ENCODE measurements at regions not wholly inside any gene's neighbourhood (a gene's known extent, or its start where the extent isn't known, plus 50 kb on each side); places are given as distances from the start of the nearest gene placed in this dataset.

GRCh38 chr3:144915202-144915601 is 943.6 kb downstream of the DIPK2A start:
- Histone ChIP-seq H2BK15ac (ENCODE audit: low read depth, poor library complexity, severe bottlenecking) (no peak overlapping the region), H3K18ac (ENCODE audit: low read depth in 1 of 2, low read length in 2 of 2) (no peak overlapping the region), H2BK120ac (ENCODE audit: low read depth, low read length) (no peak overlapping the region), H3K4me3 (ENCODE audit: insufficient read depth in 1 of 2, low read depth in 1 of 2, low read length in 2 of 2) (no peak overlapping the region), H3K27me3 (ENCODE audit: control insufficient read depth in 1 of 2, insufficient read depth in 1 of 2, low read length in 2 of 2) (no peaks in the 10 kb centered on the region), H3K4me1 (ENCODE audit: control insufficient read depth, insufficient read depth, low read depth, low read length) (no peaks in the 10 kb centered on the region), H3K9me3 (ENCODE audit: control insufficient read depth, low read length) (no peaks in the 10 kb centered on the region), H2AFZ (ENCODE audit: low read depth, low read length) (no peak overlapping the region), H3K27ac (ENCODE audit: low read length, poor library complexity, severe bottlenecking) (no peak overlapping the region), H3K4me2 (ENCODE audit: low read length, poor library complexity, severe bottlenecking) (no peak overlapping the region), H4K91ac (ENCODE audit: low read length) (no peak overlapping the region), H3K4ac (ENCODE audit: low read depth in 1 of 2, low read length in 2 of 2) (no peak overlapping the region), H3K36me3 (ENCODE audit: control insufficient read depth in 1 of 2, insufficient read depth in 2 of 2, low read depth in 1 of 2, low read length in 2 of 2) (no peaks in the 10 kb centered on the region), H3K79me1 (replicated peaks; ENCODE audit: low read length, poor library complexity, severe bottlenecking) (no peaks in the 10 kb centered on the region), H2BK12ac (ENCODE audit: low read length in 2 of 2) (no peak overlapping the region), H4K8ac (ENCODE audit: low read length) (no peak overlapping the region), H2AK5ac (ENCODE audit: low read length, severe bottlenecking) (no peak overlapping the region), H2BK5ac (ENCODE audit: low read depth, low read length, poor library complexity, severe bottlenecking) (no peak overlapping the region), H3K23ac (ENCODE audit: low read length in 2 of 2) (no peak overlapping the region), H3K14ac (ENCODE audit: low read length in 2 of 2) (no peak overlapping the region), H3K9ac (ENCODE audit: low read length) (no peak overlapping the region)
- DNase-seq = no peak
- WGBS = 88% methylated on average over 5 of the region's 5 CpGs

DNA sequence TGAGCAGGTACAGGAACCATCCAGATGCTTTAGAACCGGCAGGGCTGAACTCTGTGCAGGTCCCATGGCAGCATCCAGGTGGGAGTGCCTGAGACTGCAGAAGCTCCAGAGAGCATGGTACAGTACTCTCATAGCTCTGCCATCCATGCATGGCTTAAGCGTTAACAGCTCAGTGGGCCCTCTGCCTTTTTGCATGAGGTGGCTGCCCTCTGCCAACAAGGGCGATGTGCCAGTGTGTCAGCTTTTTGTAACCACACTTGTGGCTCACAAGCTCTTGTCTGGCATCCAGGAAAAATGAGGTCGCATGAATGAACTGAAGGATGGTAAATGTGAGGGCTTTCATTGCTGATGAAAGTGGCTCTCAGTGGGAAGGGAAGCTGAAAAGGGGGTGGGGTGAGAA is 950.1 kb downstream of the DIPK2A start:
- Histone ChIP-seq H4K91ac (ENCODE audit: low read length) (no peak overlapping the region), H3K4me1 (ENCODE audit: control insufficient read depth, insufficient read depth, low read depth, low read length) (peaks cover 5% of the 10 kb centered on the region), H2AK5ac (ENCODE audit: low read length, severe bottlenecking) (no peak overlapping the region), H2BK120ac (ENCODE audit: low read depth, low read length) (no peak overlapping the region), H3K27me3 (ENCODE audit: control insufficient read depth in 1 of 2, insufficient read depth in 1 of 2, low read length in 2 of 2) (no peaks in the 10 kb centered on the region), H3K4me3 (ENCODE audit: insufficient read depth in 1 of 2, low read depth in 1 of 2, low read length in 2 of 2) (no peak overlapping the region), H3K9ac (ENCODE audit: low read length) (no peak overlapping the region), H3K27ac (ENCODE audit: low read length, poor library complexity, severe bottlenecking) (no peak overlapping the region), H3K18ac (ENCODE audit: low read depth in 1 of 2, low read length in 2 of 2) (no peak overlapping the region), H2BK12ac (ENCODE audit: low read length in 2 of 2) (no peak overlapping the region), H4K8ac (ENCODE audit: low read length) (no peak overlapping the region), H3K4me2 (ENCODE audit: low read length, poor library complexity, severe bottlenecking) (no peak overlapping the region), H3K79me1 (replicated peaks; ENCODE audit: low read length, poor library complexity, severe bottlenecking) (no peaks in the 10 kb centered on the region), H3K36me3 (ENCODE audit: control insufficient read depth in 1 of 2, insufficient read depth in 2 of 2, low read depth in 1 of 2, low read length in 2 of 2) (no peaks in the 10 kb centered on the region), H3K23ac (ENCODE audit: low read length in 2 of 2) (no peak overlapping the region), H3K9me3 (ENCODE audit: control insufficient read depth, low read length) (peaks cover 4% of the 10 kb centered on the region), H2AFZ (ENCODE audit: low read depth, low read length) (no peak overlapping the region), H2BK15ac (ENCODE audit: low read depth, poor library complexity, severe bottlenecking) (no peak overlapping the region), H3K4ac (ENCODE audit: low read depth in 1 of 2, low read length in 2 of 2) (peak overlapping the region in 1 of 2 experiments; percentile 18), H2BK5ac (ENCODE audit: low read depth, low read length, poor library complexity, severe bottlenecking) (no peak overlapping the region), H3K14ac (ENCODE audit: low read length in 2 of 2) (no peak overlapping the region)
- over 99% methylated on average over 4 of the region's 4 CpGs for WGBS
- no peak for DNase-seq

- no peak overlapping the region for H2BK5ac ChIP-seq (ENCODE audit: low read depth, low read length, poor library complexity, severe bottlenecking)
- no peak overlapping the region for H2BK12ac ChIP-seq (ENCODE audit: low read length in 2 of 2)
- no peak overlapping the region for H4K91ac ChIP-seq (ENCODE audit: low read length)
- H3K14ac ChIP-seq (ENCODE audit: low read length in 2 of 2) = no peak overlapping the region
- no peak overlapping the region for H2BK15ac ChIP-seq (ENCODE audit: low read depth, poor library complexity, severe bottlenecking)
- H2BK120ac ChIP-seq (ENCODE audit: low read depth, low read length) = no peak overlapping the region
- no peak overlapping the region for H3K18ac ChIP-seq (ENCODE audit: low read depth in 1 of 2, low read length in 2 of 2)
- H3K4ac ChIP-seq (ENCODE audit: low read depth in 1 of 2, low read length in 2 of 2) = no peak overlapping the region
- no peak overlapping the region for H3K9ac ChIP-seq (ENCODE audit: low read length)
- no peak overlapping the region for H3K4me2 ChIP-seq (ENCODE audit: low read length, poor library complexity, severe bottlenecking)
- H3K36me3 ChIP-seq (ENCODE audit: control insufficient read depth in 1 of 2, insufficient read depth in 2 of 2, low read depth in 1 of 2, low read length in 2 of 2) = no peaks in the 10 kb centered on the region
- no peaks in the 10 kb centered on the region for H3K79me1 ChIP-seq (replicated peaks; ENCODE audit: low read length, poor library complexity, severe bottlenecking)
- no peak overlapping the region for H4K8ac ChIP-seq (ENCODE audit: low read length)
- peaks cover 4% of the 10 kb centered on the region for H3K9me3 ChIP-seq (ENCODE audit: control insufficient read depth, low read length)
- DNase-seq = no peak
- no peak overlapping the region for H2AFZ ChIP-seq (ENCODE audit: low read depth, low read length)
- no peak overlapping the region for H2AK5ac ChIP-seq (ENCODE audit: low read length, severe bottlenecking)
- H3K27ac ChIP-seq (ENCODE audit: low read length, poor library complexity, severe bottlenecking) = no peak overlapping the region
- 73% methylated on average over 3 of the region's 3 CpGs for WGBS
- H3K23ac ChIP-seq (ENCODE audit: low read length in 2 of 2) = no peak overlapping the region
- no peak overlapping the region for H3K4me3 ChIP-seq (ENCODE audit: insufficient read depth in 1 of 2, low read depth in 1 of 2, low read length in 2 of 2)
- no peaks in the 10 kb centered on the region for H3K27me3 ChIP-seq (ENCODE audit: control insufficient read depth in 1 of 2, insufficient read depth in 1 of 2, low read length in 2 of 2)
- peaks cover 5% of the 10 kb centered on the region for H3K4me1 ChIP-seq (ENCODE audit: control insufficient read depth, insufficient read depth, low read depth, low read length)
Measured at GRCh38 chr3:144923046-144923775, 951.6 kb downstream of the DIPK2A start.

DNA sequence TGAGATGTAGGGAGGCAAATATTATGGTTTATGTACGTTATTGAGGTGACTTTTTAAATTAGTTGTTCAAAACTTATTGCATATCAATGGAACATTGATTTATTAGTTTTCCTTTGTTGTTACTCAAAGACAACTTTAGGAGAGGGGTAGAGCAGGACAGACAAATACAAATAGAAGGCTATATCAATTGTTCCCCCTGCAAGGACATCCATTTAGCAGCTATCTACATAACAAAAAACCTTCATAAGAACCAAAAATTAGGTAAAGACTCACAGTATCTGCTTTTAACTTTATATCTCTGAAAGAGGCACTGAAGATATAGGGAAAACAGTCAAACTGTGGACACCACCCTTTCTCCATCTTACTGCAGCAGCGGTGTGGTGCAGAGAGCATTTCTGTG is 958.8 kb downstream of the DIPK2A start:
- Histone ChIP-seq H2BK5ac (ENCODE audit: low read depth, low read length, poor library complexity, severe bottlenecking) (no peak overlapping the region), H3K4me2 (ENCODE audit: low read length, poor library complexity, severe bottlenecking) (no peak overlapping the region), H3K27ac (ENCODE audit: low read length, poor library complexity, severe bottlenecking) (no peak overlapping the region), H3K9ac (ENCODE audit: low read length) (no peak overlapping the region), H3K4me1 (ENCODE audit: control insufficient read depth, insufficient read depth, low read depth, low read length) (no peaks in the 10 kb centered on the region), H3K14ac (ENCODE audit: low read length in 2 of 2) (no peak overlapping the region), H3K23ac (ENCODE audit: low read length in 2 of 2) (no peak overlapping the region), H2AFZ (ENCODE audit: low read depth, low read length) (no peak overlapping the region), H2BK15ac (ENCODE audit: low read depth, poor library complexity, severe bottlenecking) (no peak overlapping the region), H2AK5ac (ENCODE audit: low read length, severe bottlenecking) (no peak overlapping the region), H3K27me3 (ENCODE audit: control insufficient read depth in 1 of 2, insufficient read depth in 1 of 2, low read length in 2 of 2) (no peaks in the 10 kb centered on the region), H4K8ac (ENCODE audit: low read length) (no peak overlapping the region), H3K4ac (ENCODE audit: low read depth in 1 of 2, low read length in 2 of 2) (no peak overlapping the region), H3K79me1 (replicated peaks; ENCODE audit: low read length, poor library complexity, severe bottlenecking) (no peaks in the 10 kb centered on the region), H3K36me3 (ENCODE audit: control insufficient read depth in 1 of 2, insufficient read depth in 2 of 2, low read depth in 1 of 2, low read length in 2 of 2) (no peaks in the 10 kb centered on the region), H2BK120ac (ENCODE audit: low read depth, low read length) (no peak overlapping the region), H3K4me3 (ENCODE audit: insufficient read depth in 1 of 2, low read depth in 1 of 2, low read length in 2 of 2) (no peak overlapping the region), H3K9me3 (ENCODE audit: control insufficient read depth, low read length) (peaks cover 19% of the 10 kb centered on the region), H3K18ac (ENCODE audit: low read depth in 1 of 2, low read length in 2 of 2) (no peak overlapping the region), H2BK12ac (ENCODE audit: low read length in 2 of 2) (no peak overlapping the region), H4K91ac (ENCODE audit: low read length) (no peak overlapping the region)
- DNase-seq = no peak
- 100% methylated on average over 1 of the region's 2 CpGs for WGBS
